ENCODE measurements at regions not wholly inside any gene's neighbourhood (a gene's known extent, or its start where the extent isn't known, plus 50 kb on each side); places are given as distances from the start of the nearest gene placed in this dataset.

- no peak for DNase-seq (ENCODE audit: extremely low read depth, low read depth, low spot score)
Measured at GRCh38 chr1:239538239-239538988, 152.0 kb downstream of the CHRM3 start.

GRCh38 chr1:239539051-239539450, 152.7 kb downstream of the CHRM3 start:
- no peak for DNase-seq (ENCODE audit: extremely low read depth, low read depth, low spot score)

- DNase-seq (ENCODE audit: extremely low read depth, low read depth, low spot score), result no peak
Measured at GRCh38 chr1:239539812-239540211, 153.4 kb downstream of the CHRM3 start.

- no peak for DNase-seq (ENCODE audit: extremely low read depth, low read depth, low spot score)
Measured at GRCh38 chr1:239543873-239544272, 157.5 kb downstream of the CHRM3 start.

GRCh38 chr1:239545466-239545865, 159.1 kb downstream of the CHRM3 start:
- no peak for DNase-seq (ENCODE audit: extremely low read depth, low read depth, low spot score)

- DNase-seq (ENCODE audit: extremely low read depth, low read depth, low spot score), result no peak
Measured at GRCh38 chr1:239547987-239548386, 161.6 kb downstream of the CHRM3 start.

GRCh38 chr1:239550178-239550577, 163.8 kb downstream of the CHRM3 start:
- no peak for DNase-seq (ENCODE audit: extremely low read depth, low read depth, low spot score)

GRCh38 chr1:239555350-239555749, 169.0 kb downstream of the CHRM3 start:
- DNase-seq (ENCODE audit: extremely low read depth, low read depth, low spot score), result no peak

GRCh38 chr1:239558559-239558958, 172.2 kb downstream of the CHRM3 start:
- DNase-seq (ENCODE audit: extremely low read depth, low read depth, low spot score), result no peak

GRCh38 chr1:239558991-239559390, 172.6 kb downstream of the CHRM3 start:
- no peak for DNase-seq (ENCODE audit: extremely low read depth, low read depth, low spot score)

- no peak for DNase-seq (ENCODE audit: extremely low read depth, low read depth, low spot score)
Measured at GRCh38 chr1:239560921-239561320, 174.6 kb downstream of the CHRM3 start.

GRCh38 chr1:239562095-239562494, 175.7 kb downstream of the CHRM3 start:
- DNase-seq (ENCODE audit: extremely low read depth, low read depth, low spot score), result no peak

- DNase-seq (ENCODE audit: extremely low read depth, low read depth, low spot score), result no peak
Measured at GRCh38 chr1:239563681-239564080, 177.3 kb downstream of the CHRM3 start.

GRCh38 chr1:239566074-239566473, 179.7 kb downstream of the CHRM3 start:
- no peak for DNase-seq (ENCODE audit: extremely low read depth, low read depth, low spot score)

- no peak for DNase-seq (ENCODE audit: extremely low read depth, low read depth, low spot score)
Measured at GRCh38 chr1:239570878-239571277, 184.5 kb downstream of the CHRM3 start.

- no peak for DNase-seq (ENCODE audit: extremely low read depth, low read depth, low spot score)
Measured at GRCh38 chr1:239572183-239572582, 185.8 kb downstream of the CHRM3 start.

- no peak for DNase-seq (ENCODE audit: extremely low read depth, low read depth, low spot score)
Measured at GRCh38 chr1:239574112-239574511, 187.7 kb downstream of the CHRM3 start.

GRCh38 chr1:239575113-239575512, 188.7 kb downstream of the CHRM3 start:
- DNase-seq (ENCODE audit: extremely low read depth, low read depth, low spot score), result no peak

GRCh38 chr1:239583536-239583935, 197.2 kb downstream of the CHRM3 start:
- no peak for DNase-seq (ENCODE audit: extremely low read depth, low read depth, low spot score)

- DNase-seq (ENCODE audit: extremely low read depth, low read depth, low spot score), result no peak
Measured at GRCh38 chr1:239586128-239586527, 199.8 kb downstream of the CHRM3 start.

- no peak for DNase-seq (ENCODE audit: extremely low read depth, low read depth, low spot score)
Measured at GRCh38 chr1:239587066-239587465, 200.7 kb downstream of the CHRM3 start.

GRCh38 chr1:239587574-239588369, 201.4 kb downstream of the CHRM3 start:
- no peak for DNase-seq (ENCODE audit: extremely low read depth, low read depth, low spot score)
